Fibroblast of skin of right biceps (primary cell): ENCODE measurements at regions not wholly inside any gene's neighbourhood (a gene's known extent, or its start where the extent isn't known, plus 50 kb on each side); places are given as distances from the start of the nearest gene placed in this dataset.
A peak's percentile ranks its signal among the peaks of the same experiment; 100 is the strongest.
"Not testable (repeated sequence)": the region's sequence is repeated elsewhere in the genome, so short reads cannot be mapped to it uniquely, and the experiment has no call there.

Experiments
- DNase-seq: peaks from one replicate; pipeline ENCODE4 v3.0.0-alpha.2; 2013

GRCh38 chr22:45061332-45061731 lies 51.5 kb upstream of the PHF21B start:
- DNase-seq: no peak

GRCh38 chr22:45064313-45065278 lies 54.8 kb upstream of the PHF21B start:
- peak; percentile 72 for DNase-seq

GRCh38 chr22:45065726-45066125 lies 55.9 kb upstream of the PHF21B start:
- no peak for DNase-seq

- DNase-seq: peak; percentile 22
Observed at GRCh38 chr22:45067731-45068130, 57.9 kb upstream of the PHF21B start.

GRCh38 chr22:45069925-45070324 lies 60.1 kb upstream of the PHF21B start:
- no peak for DNase-seq

- DNase-seq: no peak
Observed at GRCh38 chr22:45071618-45072017, 61.8 kb upstream of the PHF21B start.

GRCh38 chr22:45072322-45072903 lies 62.6 kb upstream of the PHF21B start:
- peak; percentile 80 for DNase-seq

- no peak for DNase-seq
Observed at GRCh38 chr22:45073064-45073463, 63.3 kb upstream of the PHF21B start.

GRCh38 chr22:45077286-45077685 lies 67.5 kb upstream of the PHF21B start:
- no peak for DNase-seq

- DNase-seq: no peak
Observed at GRCh38 chr22:45077826-45078334, 68.1 kb upstream of the PHF21B start.

- DNase-seq: peak; percentile 19
Observed at GRCh38 chr22:45082795-45083194, 73.0 kb upstream of the PHF21B start.

GRCh38 chr22:45083659-45084305 lies 74.0 kb upstream of the PHF21B start:
- peak; percentile 86 for DNase-seq

GRCh38 chr22:45084400-45084920 lies 74.7 kb upstream of the PHF21B start:
- no peak for DNase-seq

- no peak for DNase-seq
Observed at GRCh38 chr22:45087802-45088201, 75.9 kb upstream of the NUP50 start.

GRCh38 chr22:45088576-45088975 lies 75.1 kb upstream of the NUP50 start:
- DNase-seq: no peak

GRCh38 chr22:45090497-45090910 lies 73.2 kb upstream of the NUP50 start:
- DNase-seq: peak; percentile 30

- DNase-seq: no peak
Observed at GRCh38 chr22:45091254-45091854, 72.4 kb upstream of the NUP50 start.

GRCh38 chr22:45091875-45092274 lies 71.8 kb upstream of the NUP50 start:
- DNase-seq: not testable (repeated sequence)

- no peak for DNase-seq
Observed at GRCh38 chr22:45092644-45093043, 71.1 kb upstream of the NUP50 start.

GRCh38 chr22:45093609-45094008 lies 70.1 kb upstream of the NUP50 start:
- DNase-seq: no peak

GRCh38 chr22:45094081-45094720 lies 69.5 kb upstream of the NUP50 start:
- DNase-seq: no peak

- no peak for DNase-seq
Observed at GRCh38 chr22:45094825-45095224, 68.9 kb upstream of the NUP50 start.
